Heart left ventricle (tissue), 16 donors: ENCODE measurements at regions not wholly inside any gene's neighbourhood (a gene's known extent, or its start where the extent isn't known, plus 50 kb on each side); places are given as distances from the start of the nearest gene placed in this dataset.

Experiments used
- ATAC-seq, 4 donors: fragments of 200-7000 bp; cut with Tn5 transposase; one replicate each; pipeline ENCODE4 v1.9.1; 2020 to 2022; ENCODE audit warnings: moderate library complexity in 4 of 4, mild to moderate bottlenecking in 3 of 4, moderate number of reproducible peaks in 1 of 4
- DNase-seq, 5 donors: peaks; one replicate each; pipeline ENCODE4 v3.0.0-alpha.2; 2020
- H3K27ac ChIP-seq, 12 donors: fragments of 200-600 bp; sonication (generic) in 4 of 12; one replicate each; pipeline versions ENCODE4 v1.5.0 to v1.8.0; 2016 to 2022; ENCODE audit warnings: mild to moderate bottlenecking in 2 of 12
- H3K27me3 ChIP-seq, 9 donors: fragments of 200-600 bp; sonication (generic) in 2 of 9; one replicate each; pipeline versions ENCODE4 v1.5.1 to v1.8.0; 2016 to 2022; ENCODE audit warnings: mild to moderate bottlenecking in 3 of 9
- H3K36me3 ChIP-seq, 9 donors: fragments of 200-600 bp; sonication (generic) in 2 of 9; one replicate each; pipeline versions ENCODE4 v1.5.0 to v1.8.0; 2018 to 2022; ENCODE audit warnings: mild to moderate bottlenecking in 2 of 9
- H3K4me1 ChIP-seq, 12 donors: fragments of 200-600 bp; sonication (generic) in 4 of 12; one replicate each; pipeline versions ENCODE4 v1.5.0 to v1.8.0; 2016 to 2022; ENCODE audit warnings: mild to moderate bottlenecking in 3 of 12
- H3K4me3 ChIP-seq, 12 donors: fragments of 200-600 bp; sonication (generic) in 4 of 12; one replicate each; pipeline versions ENCODE4 v1.5.0 to v1.8.0; 2017 to 2022; ENCODE audit warnings: mild to moderate bottlenecking in 9 of 12, moderate library complexity in 4 of 12
- H3K9me3 ChIP-seq, 12 donors: fragments of 200-600 bp; sonication (generic) in 4 of 12; one replicate each; pipeline versions ENCODE4 v1.5.0 to v1.8.0; 2016 to 2022; ENCODE audit warnings: mild to moderate bottlenecking in 1 of 12
- POLR2A ChIP-seq, 2 donors: fragments of 450-650 bp; IDR thresholded peaks; one replicate each; pipeline ENCODE4 v1.6.1; 2017; ENCODE audit warnings: antibody characterized with exemption in 2 of 2, mild to moderate bottlenecking in 2 of 2, moderate library complexity in 2 of 2
- WGBS, 4 donors: extraction: QIAGEN DNeasy Blood & Tissue Kit in 2 of 4; methylation state at CpG; one replicate each; pipeline versions ENCODE4 v1.1.5 to v1.1.7; 2013 to 2018; 5-methylcytosine and 5-hydroxymethylcytosine counted together
- intact Hi-C, 10 donors: fragments of 100-400 bp; cut with DNase I; formaldehyde crosslinking; loops; one replicate each; pipeline versions ENCODE4 v1.11.1 to v1.14.2; 2022
- TF ChIP-seq, protein P1 (sequence below), 12 donors: fragments of 200-600 bp; sonication (generic) in 4 of 12; IDR thresholded peaks; one replicate each; pipeline versions ENCODE4 v1.5.0 to v1.8.0; 2018 to 2022; ENCODE audit warnings: antibody characterized with exemption in 12 of 12, mild to moderate bottlenecking in 5 of 12
- donor health status: ischemic (EF 13 %, LVEDD 7.1; RV severe dilation, severe dysfunction).
- donor health status: healthy with polysubstance abuse.
- donor health status: DM: no; HTN: yes; CAD: no.
- donor health status: DM: no; HTN: no; CAD: no.
- donor health status: ischemic (EF 25% LVEDD 6.9; RV normal size, moderate dysfunction).
- donor health status: ischemic (EF 25% LVEDD 5.7; RV mildly dilated, moderate dysfunction).
- donor health status: healthy.
- donor health status: DM: yes; HTN: yes; CAD: no.
- donor health status: ischemic (EF 35%, LVEDD 5.7; RV mildly dilated, moderate dysfunction).
- donor health status: nonischemic (EF 11% LVEDD 7.7; RV severe dilation, severe dysfunction).
- donor health status: DM: yes; HTN: yes; CAD: no.
- donor health status: PGD.
- donor health status: ischemic (EF 29% LVEDD 5.4; RV normal size, mild dysfunction).
- donor health status: nonischemic (EF 23%, LVEDD 6.1; RV moderate dilation, normal function).

DNA sequence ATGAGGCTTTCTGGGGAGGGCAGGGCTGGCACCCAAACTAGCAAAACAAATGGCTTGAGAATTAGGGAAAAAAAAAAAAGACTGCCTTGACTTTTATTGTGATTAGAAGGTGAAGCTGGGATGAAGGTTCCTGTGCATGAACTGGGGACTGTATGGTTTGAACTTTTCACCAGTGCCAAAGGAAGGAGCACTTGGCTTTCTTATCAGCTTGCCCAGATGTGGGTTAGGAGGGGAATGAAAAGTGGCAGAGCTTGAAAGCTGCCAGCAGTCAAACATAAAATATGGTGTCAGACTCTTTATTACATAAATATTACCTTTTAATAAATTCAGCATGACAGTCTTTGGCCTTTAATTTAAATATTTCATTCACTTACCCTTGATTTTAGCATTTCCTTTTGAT lies 182.5 kb downstream of the PSAT1 start:
- DNase-seq, result no peak
- Histone ChIP-seq H3K27me3 (no peaks in the 10 kb centered on the region), H3K9me3 (peaks cover 0 to 31% (median 6%) of the 10 kb centered on the region in 12 donors), H3K4me3 (no peak overlapping the region), H3K27ac (no peak overlapping the region), H3K4me1 (no peaks in the 10 kb centered on the region), H3K36me3 (no peaks in the 10 kb centered on the region)
- TF ChIP-seq POLR2A (IDR thresholded peaks at IDR 0.05), result no peak
- TF ChIP-seq, protein P1, sequence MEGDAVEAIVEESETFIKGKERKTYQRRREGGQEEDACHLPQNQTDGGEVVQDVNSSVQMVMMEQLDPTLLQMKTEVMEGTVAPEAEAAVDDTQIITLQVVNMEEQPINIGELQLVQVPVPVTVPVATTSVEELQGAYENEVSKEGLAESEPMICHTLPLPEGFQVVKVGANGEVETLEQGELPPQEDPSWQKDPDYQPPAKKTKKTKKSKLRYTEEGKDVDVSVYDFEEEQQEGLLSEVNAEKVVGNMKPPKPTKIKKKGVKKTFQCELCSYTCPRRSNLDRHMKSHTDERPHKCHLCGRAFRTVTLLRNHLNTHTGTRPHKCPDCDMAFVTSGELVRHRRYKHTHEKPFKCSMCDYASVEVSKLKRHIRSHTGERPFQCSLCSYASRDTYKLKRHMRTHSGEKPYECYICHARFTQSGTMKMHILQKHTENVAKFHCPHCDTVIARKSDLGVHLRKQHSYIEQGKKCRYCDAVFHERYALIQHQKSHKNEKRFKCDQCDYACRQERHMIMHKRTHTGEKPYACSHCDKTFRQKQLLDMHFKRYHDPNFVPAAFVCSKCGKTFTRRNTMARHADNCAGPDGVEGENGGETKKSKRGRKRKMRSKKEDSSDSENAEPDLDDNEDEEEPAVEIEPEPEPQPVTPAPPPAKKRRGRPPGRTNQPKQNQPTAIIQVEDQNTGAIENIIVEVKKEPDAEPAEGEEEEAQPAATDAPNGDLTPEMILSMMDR (IDR thresholded peaks at IDR 0.05), result no peak
- ATAC-seq, result no peak
- intact Hi-C loops, result no loop called here

DNA sequence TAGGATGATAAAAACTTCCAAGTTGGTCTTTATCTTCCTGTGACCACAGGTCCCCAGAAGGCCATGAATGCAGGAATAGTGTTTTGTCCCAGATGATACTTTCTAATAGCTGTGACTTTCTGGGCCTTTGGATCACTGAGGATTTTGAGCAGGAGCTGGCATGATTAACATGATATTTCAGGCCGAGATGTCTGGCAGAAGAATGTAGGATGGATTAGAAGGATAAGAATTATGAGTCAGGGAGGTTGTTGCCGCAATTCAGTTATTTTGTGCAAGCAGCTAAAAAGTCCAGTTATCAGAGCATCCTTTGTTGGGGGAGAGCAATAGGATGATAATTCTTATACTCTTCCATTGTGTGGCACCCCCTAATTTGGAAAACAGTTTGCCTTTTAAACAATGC lies 189.7 kb downstream of the PSAT1 start:
- ATAC-seq (no peak), DNase-seq (no peak)
- Histone ChIP-seq H3K36me3 (no peaks in the 10 kb centered on the region), H3K9me3 (peaks cover 0 to 21% (median under 1%) of the 10 kb centered on the region in 12 donors), H3K27me3 (no peaks in the 10 kb centered on the region), H3K4me3 (no peak overlapping the region), H3K27ac (no peak overlapping the region), H3K4me1 (no peaks in the 10 kb centered on the region)
- no peak for TF ChIP-seq POLR2A (IDR thresholded peaks at IDR 0.05)
- TF ChIP-seq, protein P1 (IDR thresholded peaks at IDR 0.05), result no peak
- intact Hi-C loops, result no loop called here
- WGBS, 4 donors, result 67 to 75% (median 69%) methylated on average over 2 of the region's 2 CpGs

DNA sequence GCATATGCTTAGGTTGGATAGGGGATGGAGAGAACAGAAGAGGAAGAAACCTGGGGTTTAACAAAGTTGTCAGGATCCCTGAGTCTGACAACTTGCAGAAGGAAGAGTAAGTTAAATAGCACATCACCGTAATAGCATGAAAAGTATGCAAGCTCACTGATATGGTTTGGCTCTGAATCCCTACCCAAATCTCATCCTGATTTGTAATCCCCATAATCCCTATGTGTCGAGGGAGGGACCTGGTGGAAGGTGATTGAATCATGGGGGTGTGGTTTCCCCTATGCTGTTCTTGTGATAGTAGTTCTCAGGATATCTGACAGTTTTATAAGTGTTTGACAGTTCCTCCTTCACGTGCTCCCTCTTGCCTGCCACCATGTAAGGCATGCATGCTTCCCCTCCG lies 193.3 kb downstream of the PSAT1 start:
- DNase-seq, result no peak
- ATAC-seq, result no peak
- no peak for TF ChIP-seq POLR2A (IDR thresholded peaks at IDR 0.05)
- TF ChIP-seq, protein P1 (IDR thresholded peaks at IDR 0.05), result no peak
- H3K9me3 ChIP-seq, result peaks cover 0 to 6% (median 0%) of the 10 kb centered on the region in 12 donors
- H3K4me3 ChIP-seq, result no peak overlapping the region
- H3K27ac ChIP-seq, result no peak overlapping the region
- intact Hi-C loops, result no loop called here
- WGBS, 4 donors, result 44 to 59% (median 51%) methylated on average over 4 of the region's 4 CpGs
- no peaks in the 10 kb centered on the region for H3K36me3 ChIP-seq
- H3K27me3 ChIP-seq, result no peaks in the 10 kb centered on the region
- H3K4me1 ChIP-seq, result no peaks in the 10 kb centered on the region

DNA sequence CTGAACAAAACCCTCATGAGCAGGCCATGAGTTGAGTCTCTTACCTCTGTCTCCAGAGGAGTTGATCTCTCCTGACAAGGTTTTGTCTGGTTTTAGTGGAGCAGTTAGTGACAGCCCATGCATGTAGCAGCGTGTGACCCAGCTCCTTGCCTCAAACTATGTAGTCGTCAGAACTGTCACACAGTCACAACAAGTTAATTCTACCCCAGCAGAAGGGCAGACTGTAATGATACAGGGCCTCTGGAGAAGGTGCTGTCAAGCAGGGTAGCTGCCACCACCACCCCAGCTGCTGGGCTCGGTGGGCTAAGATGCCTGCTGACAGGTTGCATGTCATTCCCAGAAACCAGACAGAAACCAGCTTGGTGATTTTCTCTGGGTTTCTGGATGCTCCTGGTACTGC lies 194.5 kb downstream of the PSAT1 start:
- Histone ChIP-seq H3K27ac (no peak overlapping the region), H3K9me3 (peaks cover 0 to 6% (median 0%) of the 10 kb centered on the region in 12 donors), H3K36me3 (no peaks in the 10 kb centered on the region), H3K4me3 (no peak overlapping the region), H3K4me1 (no peaks in the 10 kb centered on the region), H3K27me3 (no peaks in the 10 kb centered on the region)
- intact Hi-C loops, result no loop called here
- DNase-seq, result no peak
- 39 to 66% (median 43%) methylated on average over 2 to 3 of the region's 3 CpGs for WGBS, 4 donors
- no peak for ATAC-seq
- TF ChIP-seq POLR2A (IDR thresholded peaks at IDR 0.05), result no peak
- TF ChIP-seq, protein P1 (IDR thresholded peaks at IDR 0.05), result no peak
